Activated B cell treated with CpG ODN at 0.5 μM for 24 hours (primary cell): ENCODE measurements at regions not wholly inside any gene's neighbourhood (a gene's known extent, or its start where the extent isn't known, plus 50 kb on each side); places are given as distances from the start of the nearest gene placed in this dataset.

Experiments
- ATAC-seq: fragments of 200-7000 bp; cut with Tn5 transposase; one replicate; pipeline ENCODE4 v1.10.0; 2021; ENCODE audit warnings: low read depth, mild to moderate bottlenecking, moderate library complexity
- CTCF ChIA-PET: fragments of 350-600 bp; sonication (Branson Sonifier 250); formaldehyde crosslinking; loops from one replicate; lab custom pipeline; 2021; ENCODE audit warnings: antibody characterized with exemption; lab: Charles Lee
- POLR2A ChIA-PET: fragments of 350-600 bp; sonication (Branson Sonifier 250); formaldehyde crosslinking; loops from one replicate; lab custom pipeline; 2021; ENCODE audit warnings: antibody characterized with exemption; lab: Charles Lee
- DNase-seq: peaks from one replicate; pipeline ENCODE4 v3.0.0; 2022
- H3K27ac Mint-ChIP-seq: one replicate; pipeline ENCODE4 v1.8.0; 2020; ENCODE audit warnings: mixed read lengths
- H3K27me3 Mint-ChIP-seq: one replicate; pipeline ENCODE4 v1.8.0; 2021; ENCODE audit warnings: mixed read lengths
- H3K36me3 Mint-ChIP-seq: one replicate; pipeline ENCODE4 v1.8.0; 2021; ENCODE audit warnings: low read depth, mixed read lengths
- H3K4me1 Mint-ChIP-seq: one replicate; pipeline ENCODE4 v1.8.0; 2021; ENCODE audit warnings: mixed read lengths
- H3K4me3 Mint-ChIP-seq: one replicate; pipeline ENCODE4 v1.8.0; 2020; ENCODE audit warnings: mild to moderate bottlenecking, mixed read lengths
- H3K9me3 Mint-ChIP-seq: one replicate; pipeline ENCODE4 v1.8.0; 2020; ENCODE audit warnings: mixed read lengths
- CTCF ChIP-seq: fragments of 200-600 bp; IDR thresholded peaks from one replicate; pipeline ENCODE4 v1.8.0; 2022; ENCODE audit warnings: antibody characterized with exemption, mild to moderate bottlenecking
- intact Hi-C: fragments of 100-400 bp; cut with micrococcal nuclease; formaldehyde crosslinking; loops from one replicate; pipeline ENCODE4 v1.15.1; 2024

DNA sequence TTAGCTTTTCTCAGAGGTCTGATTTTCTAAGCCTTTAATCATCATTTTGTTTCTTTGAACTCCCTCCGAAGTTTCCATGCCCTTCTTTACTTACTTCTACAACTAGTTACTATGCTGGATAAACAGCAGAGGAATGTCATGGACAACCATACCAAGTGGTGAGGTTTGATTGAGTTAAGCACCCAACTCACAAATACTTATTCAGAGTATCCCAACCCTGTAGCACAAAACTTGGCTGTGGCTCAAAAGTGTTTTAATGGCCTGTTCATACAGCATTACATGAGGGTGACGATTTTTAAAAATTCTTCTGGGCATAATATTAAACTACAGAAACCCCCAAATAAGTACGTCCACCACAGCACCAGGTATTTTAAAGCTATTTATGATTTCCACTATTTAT, 946.8 kb upstream of the SOX9 start:
- CTCF ChIA-PET = no interaction called here
- no peak overlapping the region for H3K27ac Mint-ChIP-seq

GRCh38 chr17:71176331-71176730, 944.5 kb upstream of the SOX9 start:
- ATAC-seq (no peak), DNase-seq (no peak)
- H3K27me3 Mint-ChIP-seq = no peaks in the 10 kb centered on the region
- no peaks in the 10 kb centered on the region for H3K36me3 Mint-ChIP-seq
- TF ChIP-seq CTCF = no peak
- ChIA-PET POLR2A (no interaction called here), CTCF (no interaction called here)
- H3K4me1 Mint-ChIP-seq = no peaks in the 10 kb centered on the region
- intact Hi-C loops = no loop called here
- H3K9me3 Mint-ChIP-seq = peaks cover 2% of the 10 kb centered on the region
- no peak overlapping the region for H3K4me3 Mint-ChIP-seq
- H3K27ac Mint-ChIP-seq = no peak overlapping the region

More for the DNA sequence above, 946.8 kb upstream of the SOX9 start:
- POLR2A ChIA-PET = no interaction called here
- Mint-ChIP-seq H3K4me1 (no peaks in the 10 kb centered on the region), H3K4me3 (no peak overlapping the region), H3K9me3 (peaks cover 2% of the 10 kb centered on the region), H3K36me3 (no peaks in the 10 kb centered on the region), H3K27me3 (no peaks in the 10 kb centered on the region)
- no peak for TF ChIP-seq CTCF
- DNase-seq (no peak), ATAC-seq (no peak)
- intact Hi-C loops = no loop called here

DNA sequence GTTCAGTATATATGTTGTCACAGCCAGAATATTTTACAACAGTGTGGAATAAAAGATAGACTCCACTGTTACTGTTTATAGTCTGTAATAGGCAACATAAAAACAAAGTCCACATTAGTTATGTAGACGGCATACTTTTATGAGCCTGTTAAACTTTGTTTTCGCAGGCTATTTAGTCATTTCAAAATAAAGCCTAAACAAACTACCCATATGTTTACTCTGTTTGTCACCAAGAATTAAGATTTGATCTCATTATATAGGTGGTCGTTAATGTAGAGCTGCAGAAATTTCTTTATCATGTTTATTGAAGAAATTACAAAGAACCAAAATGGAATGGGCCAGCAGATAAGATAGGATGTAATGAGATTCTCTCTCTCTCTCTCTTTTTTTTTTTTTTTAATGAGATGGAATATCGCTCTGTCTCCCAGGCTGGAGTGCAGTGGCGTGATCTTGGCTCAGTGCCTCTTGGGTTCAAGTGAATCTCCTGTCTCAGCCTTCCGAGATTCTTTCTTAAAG, 943.8 kb upstream of the SOX9 start:
- Mint-ChIP-seq H3K27me3 (no peaks in the 10 kb centered on the region), H3K4me3 (no peak overlapping the region), H3K27ac (no peak overlapping the region), H3K9me3 (no peaks in the 10 kb centered on the region), H3K36me3 (no peaks in the 10 kb centered on the region), H3K4me1 (no peaks in the 10 kb centered on the region)
- ChIA-PET CTCF (no interaction called here), POLR2A (no interaction called here)
- ATAC-seq (no peak), DNase-seq (no peak)
- intact Hi-C loops = no loop called here
- no peak for TF ChIP-seq CTCF

- DNase-seq = no peak
- no peak for ATAC-seq
- TF ChIP-seq CTCF = no peak
- Mint-ChIP-seq H3K27me3 (no peaks in the 10 kb centered on the region), H3K36me3 (no peaks in the 10 kb centered on the region), H3K4me1 (no peaks in the 10 kb centered on the region), H3K27ac (no peak overlapping the region), H3K4me3 (no peak overlapping the region), H3K9me3 (no peaks in the 10 kb centered on the region)
- ChIA-PET CTCF (no interaction called here), POLR2A (no interaction called here)
- intact Hi-C loops = no loop called here
Measured at GRCh38 chr17:71180801-71181385, 939.9 kb upstream of the SOX9 start.

DNA sequence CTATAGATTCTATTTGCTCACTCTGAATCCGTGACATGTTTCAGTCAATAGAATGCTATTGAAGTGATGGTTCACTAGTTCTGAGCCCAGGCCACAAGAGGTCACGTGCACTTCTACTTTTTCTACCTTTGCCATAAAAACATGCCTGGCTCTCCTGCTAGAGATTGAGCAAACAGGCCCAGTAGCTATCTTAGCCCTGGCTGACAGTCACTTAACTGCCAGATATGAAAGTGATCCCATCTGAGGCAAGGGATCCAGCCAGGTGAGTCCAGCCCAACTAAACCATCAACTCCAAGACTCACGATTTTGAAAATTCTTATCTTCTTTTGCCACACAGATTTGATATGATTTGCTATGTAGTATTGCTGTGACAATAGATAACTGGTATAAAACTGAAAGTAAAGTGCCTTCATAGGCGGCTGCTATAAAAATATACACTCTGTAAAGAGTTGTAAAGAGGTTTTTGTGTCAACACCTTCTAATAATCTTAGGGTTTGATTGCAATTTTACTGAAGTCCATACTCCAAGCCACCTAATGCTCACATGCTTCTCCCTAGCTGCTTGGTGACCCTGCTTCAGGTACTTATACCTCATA, 937.7 kb upstream of the SOX9 start:
- intact Hi-C loops = no loop called here
- CTCF ChIA-PET = no interaction called here
- Mint-ChIP-seq H3K4me3 (no peak overlapping the region), H3K36me3 (no peaks in the 10 kb centered on the region), H3K9me3 (no peaks in the 10 kb centered on the region), H3K27me3 (no peaks in the 10 kb centered on the region), H3K4me1 (no peaks in the 10 kb centered on the region), H3K27ac (no peak overlapping the region)
- ATAC-seq = no peak
- TF ChIP-seq CTCF = no peak
- DNase-seq = no peak
- POLR2A ChIA-PET = no interaction called here
